Colonic mucosa (tissue), 4 donors: ENCODE measurements at regions not wholly inside any gene's neighbourhood (a gene's known extent, or its start where the extent isn't known, plus 50 kb on each side); places are given as distances from the start of the nearest gene placed in this dataset.

ENCODE experiments used
- DNase-seq: peaks from one replicate; pipeline ENCODE4 v3.0.0-alpha.2; 2020
- H3K27ac ChIP-seq: fragments of 200-600 bp; one replicate; pipeline ENCODE4 v1.8.0; 2021
- H3K27me3 ChIP-seq: fragments of 200-600 bp; one replicate; pipeline ENCODE4 v1.8.0; 2021
- H3K36me3 ChIP-seq: fragments of 200-600 bp; one replicate; pipeline ENCODE4 v1.8.0; 2021
- H3K4me1 ChIP-seq: fragments of 200-600 bp; one replicate; pipeline ENCODE4 v1.8.0; 2021; ENCODE audit warnings: mild to moderate bottlenecking
- H3K4me3 ChIP-seq: fragments of 200-600 bp; one replicate; pipeline ENCODE4 v1.8.0; 2021
- H3K9ac ChIP-seq, 2 donors: one replicate each; pipeline ENCODE4 v1.7.0; 2013; ENCODE audit warnings: control low read depth in 2 of 2, low read depth in 2 of 2, low read length in 2 of 2
- H3K9me3 ChIP-seq: fragments of 200-600 bp; one replicate; pipeline ENCODE4 v1.8.0; 2021
- intact Hi-C: fragments of 100-400 bp; cut with DNase I; formaldehyde crosslinking; loops from one replicate; pipeline ENCODE4 v1.14.1; 2022
- TF ChIP-seq, protein P1 (sequence below): fragments of 200-600 bp; IDR thresholded peaks from one replicate; pipeline ENCODE4 v1.8.0; 2022; ENCODE audit warnings: antibody characterized with exemption, mild to moderate bottlenecking
- donor health status: healthy.
- donor health status: DM: no; HTN: no; CAD: no.
- donor health status: DM: no; HTN: no; CAD: no.

DNA sequence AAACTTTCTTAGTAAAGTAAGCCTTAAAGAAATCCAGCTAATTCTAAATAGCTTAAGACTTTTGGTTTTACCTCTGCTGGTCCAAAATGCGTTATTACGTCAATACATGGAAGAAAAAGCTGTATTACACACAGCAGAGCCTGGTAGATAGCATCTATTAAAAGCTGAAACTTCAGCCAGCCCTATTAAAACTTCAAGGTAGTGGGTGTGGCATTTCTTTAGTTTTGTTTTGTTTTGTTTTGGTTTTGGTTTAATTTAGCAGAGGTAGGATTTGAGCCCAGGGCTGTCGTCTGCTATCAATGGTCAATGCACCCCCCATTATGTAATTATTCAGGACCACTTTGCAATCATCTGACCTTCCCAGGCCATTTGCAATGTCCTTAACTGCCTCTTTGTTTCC, 318.4 kb upstream of the MAF start:
- Histone ChIP-seq H3K27me3 (no peaks in the 10 kb centered on the region), H3K4me1 (no peaks in the 10 kb centered on the region), H3K9ac (no peak overlapping the region), H3K4me3 (no peak overlapping the region), H3K27ac (no peak overlapping the region), H3K9me3 (no peaks in the 10 kb centered on the region), H3K36me3 (no peaks in the 10 kb centered on the region)
- intact Hi-C loops: no loop called here
- no peak for DNase-seq
- TF ChIP-seq, protein P1, sequence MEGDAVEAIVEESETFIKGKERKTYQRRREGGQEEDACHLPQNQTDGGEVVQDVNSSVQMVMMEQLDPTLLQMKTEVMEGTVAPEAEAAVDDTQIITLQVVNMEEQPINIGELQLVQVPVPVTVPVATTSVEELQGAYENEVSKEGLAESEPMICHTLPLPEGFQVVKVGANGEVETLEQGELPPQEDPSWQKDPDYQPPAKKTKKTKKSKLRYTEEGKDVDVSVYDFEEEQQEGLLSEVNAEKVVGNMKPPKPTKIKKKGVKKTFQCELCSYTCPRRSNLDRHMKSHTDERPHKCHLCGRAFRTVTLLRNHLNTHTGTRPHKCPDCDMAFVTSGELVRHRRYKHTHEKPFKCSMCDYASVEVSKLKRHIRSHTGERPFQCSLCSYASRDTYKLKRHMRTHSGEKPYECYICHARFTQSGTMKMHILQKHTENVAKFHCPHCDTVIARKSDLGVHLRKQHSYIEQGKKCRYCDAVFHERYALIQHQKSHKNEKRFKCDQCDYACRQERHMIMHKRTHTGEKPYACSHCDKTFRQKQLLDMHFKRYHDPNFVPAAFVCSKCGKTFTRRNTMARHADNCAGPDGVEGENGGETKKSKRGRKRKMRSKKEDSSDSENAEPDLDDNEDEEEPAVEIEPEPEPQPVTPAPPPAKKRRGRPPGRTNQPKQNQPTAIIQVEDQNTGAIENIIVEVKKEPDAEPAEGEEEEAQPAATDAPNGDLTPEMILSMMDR: no peak

DNA sequence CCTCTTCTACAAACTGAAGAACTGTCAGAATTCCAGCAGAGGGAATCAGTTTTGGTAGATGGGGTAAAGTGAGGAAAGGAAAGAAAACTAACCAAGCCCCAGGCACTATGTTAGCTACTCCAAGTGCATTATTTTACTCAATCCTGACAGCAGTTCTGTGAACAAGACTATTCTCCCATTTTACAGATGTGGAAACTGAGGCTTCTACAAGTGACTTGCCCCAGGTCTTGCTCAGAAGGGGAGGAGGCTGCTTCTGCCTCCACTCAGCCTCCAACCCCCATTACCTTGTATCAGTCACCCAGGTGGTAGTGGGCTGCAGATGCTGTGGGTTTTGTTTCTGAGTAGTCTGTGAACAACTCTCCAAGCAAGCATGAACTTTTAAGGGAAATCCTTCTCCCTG, 315.2 kb upstream of the MAF start:
- Histone ChIP-seq H3K9me3 (no peaks in the 10 kb centered on the region), H3K9ac (no peak overlapping the region), H3K27ac (no peak overlapping the region), H3K36me3 (no peaks in the 10 kb centered on the region), H3K27me3 (no peaks in the 10 kb centered on the region), H3K4me1 (no peaks in the 10 kb centered on the region), H3K4me3 (no peak overlapping the region)
- no peak for DNase-seq
- intact Hi-C loops: no loop called here
- TF ChIP-seq, protein P1: no peak

DNA sequence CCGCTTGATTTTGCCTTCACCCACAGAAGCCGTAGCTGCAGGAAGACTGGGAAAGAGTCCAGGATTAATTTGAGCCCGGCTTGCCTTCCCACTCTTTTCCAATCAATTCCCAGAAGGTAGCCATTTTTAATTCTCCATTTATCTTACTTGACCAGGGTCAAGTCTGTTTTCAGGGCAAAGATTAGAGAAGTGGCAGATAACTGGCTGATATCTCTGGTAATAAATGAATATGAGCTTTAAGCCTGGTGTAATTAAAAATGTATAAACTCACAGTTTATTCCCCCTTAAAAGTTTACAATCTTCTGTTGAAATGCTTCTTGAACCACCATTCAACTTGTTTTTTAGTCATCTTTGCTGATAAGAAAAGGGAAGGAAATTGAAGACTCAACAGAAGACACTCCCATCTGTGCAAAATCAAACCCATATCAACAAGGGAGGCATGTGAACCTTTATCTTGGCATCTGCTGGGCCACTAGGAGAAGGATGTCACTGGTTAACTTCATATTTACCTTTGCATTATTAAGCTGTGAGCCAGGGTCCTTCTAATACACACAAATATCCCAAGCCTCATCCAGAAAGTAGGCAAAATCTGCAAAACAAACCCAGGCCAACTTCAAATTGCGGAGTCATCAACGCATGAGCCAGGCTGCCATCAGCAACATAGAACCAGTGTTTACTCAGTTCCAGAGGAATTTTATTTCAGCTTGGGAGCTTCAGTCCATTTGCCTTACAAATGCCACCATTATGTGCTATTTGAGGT, 314.6 kb upstream of the MAF start:
- H3K27me3 ChIP-seq: no peaks in the 10 kb centered on the region
- H3K9ac ChIP-seq: no peak overlapping the region
- H3K27ac ChIP-seq: no peak overlapping the region
- no peak overlapping the region for H3K4me3 ChIP-seq
- TF ChIP-seq, protein P1: no peak
- intact Hi-C loops: no loop called here
- H3K4me1 ChIP-seq: no peaks in the 10 kb centered on the region
- H3K9me3 ChIP-seq: no peaks in the 10 kb centered on the region
- DNase-seq: no peak
- no peaks in the 10 kb centered on the region for H3K36me3 ChIP-seq

DNA sequence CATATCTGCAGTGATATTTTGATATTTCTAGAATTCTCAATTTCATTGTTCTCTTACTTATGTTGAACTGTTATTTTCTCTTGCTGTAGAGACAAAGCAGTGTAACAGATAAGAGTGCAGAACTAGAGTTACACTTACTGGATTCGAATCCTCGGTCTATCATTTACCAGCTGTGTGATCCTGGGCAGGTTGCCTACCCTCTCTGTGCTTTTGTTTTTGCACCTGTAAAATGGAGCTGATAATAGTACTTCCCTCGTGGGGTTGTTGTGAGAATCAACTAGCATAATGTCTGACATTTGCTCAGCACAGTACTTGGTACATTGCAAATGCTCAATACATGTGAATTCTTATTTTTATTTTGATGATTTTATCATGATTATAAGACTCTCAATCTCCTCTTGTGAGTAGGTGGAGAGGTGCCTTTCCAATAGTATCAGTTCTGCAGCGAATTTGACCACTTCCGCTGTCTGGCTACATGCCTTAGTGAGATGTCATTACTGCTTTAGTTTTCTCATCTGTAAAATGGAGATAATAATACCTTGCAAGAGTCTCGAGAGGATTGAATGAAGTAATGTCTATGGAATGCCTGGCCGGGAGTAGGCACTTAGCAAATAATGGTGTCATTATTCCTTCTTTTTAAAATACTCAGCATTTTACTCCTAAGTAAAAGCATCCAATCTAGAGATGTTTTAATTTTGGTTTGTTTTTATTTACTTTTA, 312.2 kb upstream of the MAF start:
- H3K9me3 ChIP-seq: no peaks in the 10 kb centered on the region
- TF ChIP-seq, protein P1: no peak
- no peak for DNase-seq
- H3K4me1 ChIP-seq: no peaks in the 10 kb centered on the region
- H3K36me3 ChIP-seq: no peaks in the 10 kb centered on the region
- H3K4me3 ChIP-seq: no peak overlapping the region
- H3K9ac ChIP-seq: no peak overlapping the region
- H3K27ac ChIP-seq: no peak overlapping the region
- no peaks in the 10 kb centered on the region for H3K27me3 ChIP-seq
- intact Hi-C loops: no loop called here

DNA sequence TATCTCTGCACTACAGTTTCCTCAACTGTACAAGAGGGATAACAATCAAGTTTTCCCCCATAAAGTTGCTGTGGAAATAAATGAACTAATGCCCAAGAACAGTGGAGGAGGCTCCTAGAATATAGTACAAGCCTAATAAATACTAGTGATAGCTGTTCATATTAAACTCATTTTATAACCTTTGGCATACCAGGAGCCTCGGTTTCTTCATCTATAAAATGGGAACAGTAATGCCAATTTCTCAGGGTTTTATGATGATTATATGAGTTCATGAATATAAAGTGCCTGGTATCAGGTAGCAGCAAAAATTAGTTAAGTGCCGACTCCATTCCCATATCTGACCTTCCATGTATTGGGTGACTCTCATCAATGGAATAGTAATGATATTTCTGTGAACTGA, 311.1 kb upstream of the MAF start:
- no peak overlapping the region for H3K4me3 ChIP-seq
- intact Hi-C loops: no loop called here
- no peak for DNase-seq
- H3K27ac ChIP-seq: no peak overlapping the region
- no peaks in the 10 kb centered on the region for H3K27me3 ChIP-seq
- TF ChIP-seq, protein P1: no peak
- H3K9ac ChIP-seq: no peak overlapping the region
- no peaks in the 10 kb centered on the region for H3K9me3 ChIP-seq
- no peaks in the 10 kb centered on the region for H3K4me1 ChIP-seq
- H3K36me3 ChIP-seq: no peaks in the 10 kb centered on the region
